Right lobe of liver (tissue), 6 donors: ENCODE measurements at regions not wholly inside any gene's neighbourhood (a gene's known extent, or its start where the extent isn't known, plus 50 kb on each side); places are given as distances from the start of the nearest gene placed in this dataset.

Experiments
- ATAC-seq, 4 donors: fragments of 200-7000 bp; cut with Tn5 transposase; one replicate each; pipeline ENCODE4 v1.9.1; 2020; ENCODE audit warnings: mild to moderate bottlenecking in 4 of 4, moderate library complexity in 4 of 4
- DNase-seq, 3 donors: peaks; one replicate each; pipeline ENCODE4 v3.0.0-alpha.2; 2020
- H3K27ac ChIP-seq, 3 donors: fragments of 200-600 bp; one replicate each; pipeline ENCODE4 v1.8.0; 2022
- H3K27me3 ChIP-seq, 2 donors: fragments of 200-600 bp; one replicate each; pipeline ENCODE4 v1.8.0; 2022
- H3K36me3 ChIP-seq, 4 donors: fragments of 200-600 bp; sonication (generic) in 1 of 4; one replicate each; pipeline versions ENCODE4 v1.5.1 to v1.8.0; 2017 to 2022; ENCODE audit warnings: control low read depth in 1 of 4
- H3K4me1 ChIP-seq, 4 donors: fragments of 200-600 bp; sonication (generic) in 1 of 4; one replicate each; pipeline versions ENCODE4 v1.5.1 to v1.8.0; 2017 to 2022; ENCODE audit warnings: control low read depth in 1 of 4
- H3K4me3 ChIP-seq, 3 donors: fragments of 200-600 bp; one replicate each; pipeline ENCODE4 v1.8.0; 2022
- H3K9me3 ChIP-seq, 4 donors: fragments of 200-600 bp; sonication (generic) in 1 of 4; one replicate each; pipeline versions ENCODE4 v1.5.1 to v1.8.0; 2017 to 2022; ENCODE audit warnings: control low read depth in 1 of 4
- POLR2A ChIP-seq: fragments of 450-650 bp; IDR thresholded peaks from one replicate; pipeline ENCODE4 v1.6.1; 2017; ENCODE audit warnings: antibody characterized with exemption, mild to moderate bottlenecking
- WGBS: methylation state at CpG from one replicate; pipeline ENCODE4 v1.1.6; 2018; ENCODE audit warnings: low coverage, low lambda C conversion rate; ENCODE audit not compliant: insufficient coverage; ENCODE audit errors: missing lambda C conversion rate; 5-methylcytosine and 5-hydroxymethylcytosine counted together
- intact Hi-C, 2 donors: fragments of 100-400 bp; cut with DNase I; formaldehyde crosslinking; loops; one replicate each; pipeline versions ENCODE4 v1.11.2 to v1.14.1; 2022
- TF ChIP-seq, protein P1 (sequence below), 4 donors: fragments of 200-600 bp in 3 of 4; fragments of 450-650 bp in 1 of 4; IDR thresholded peaks; one replicate each; pipeline versions ENCODE4 v1.5.1 to v1.8.0; 2016 to 2022; ENCODE audit warnings: antibody characterized with exemption in 4 of 4, mild to moderate bottlenecking in 2 of 4
- donor health status: DM: no; HTN: yes; CAD: no.
- donor health status: DM: no; HTN: no; CAD: no.
- donor health status: DM: no; HTN: no; CAD: no.
- donor health status: DM: no; HTN: yes; CAD: no.
- donor health status: DM: no; HTN: yes; CAD: no.

DNA sequence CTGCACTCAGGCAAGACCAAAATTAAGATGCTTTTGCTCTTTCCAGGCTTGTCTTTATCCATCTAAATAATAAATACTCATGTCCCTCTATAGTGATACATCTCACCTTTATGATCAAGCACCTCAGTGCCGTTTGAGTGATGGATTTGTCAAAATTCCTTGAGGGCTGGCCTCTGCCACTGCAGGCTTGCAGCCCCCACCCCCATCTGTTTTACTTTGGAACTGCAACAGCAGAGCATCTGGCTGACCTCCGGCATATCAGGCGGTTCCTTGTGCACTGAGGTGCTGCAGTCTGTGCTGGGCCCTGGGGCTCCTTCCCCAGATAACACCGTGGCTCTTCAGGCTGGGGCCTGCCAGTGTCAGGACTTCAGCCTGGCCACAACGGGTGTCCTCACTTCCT is 386.9 kb downstream of the CDH26 start:
- no peak for DNase-seq
- TF ChIP-seq POLR2A: no peak
- TF ChIP-seq, protein P1, sequence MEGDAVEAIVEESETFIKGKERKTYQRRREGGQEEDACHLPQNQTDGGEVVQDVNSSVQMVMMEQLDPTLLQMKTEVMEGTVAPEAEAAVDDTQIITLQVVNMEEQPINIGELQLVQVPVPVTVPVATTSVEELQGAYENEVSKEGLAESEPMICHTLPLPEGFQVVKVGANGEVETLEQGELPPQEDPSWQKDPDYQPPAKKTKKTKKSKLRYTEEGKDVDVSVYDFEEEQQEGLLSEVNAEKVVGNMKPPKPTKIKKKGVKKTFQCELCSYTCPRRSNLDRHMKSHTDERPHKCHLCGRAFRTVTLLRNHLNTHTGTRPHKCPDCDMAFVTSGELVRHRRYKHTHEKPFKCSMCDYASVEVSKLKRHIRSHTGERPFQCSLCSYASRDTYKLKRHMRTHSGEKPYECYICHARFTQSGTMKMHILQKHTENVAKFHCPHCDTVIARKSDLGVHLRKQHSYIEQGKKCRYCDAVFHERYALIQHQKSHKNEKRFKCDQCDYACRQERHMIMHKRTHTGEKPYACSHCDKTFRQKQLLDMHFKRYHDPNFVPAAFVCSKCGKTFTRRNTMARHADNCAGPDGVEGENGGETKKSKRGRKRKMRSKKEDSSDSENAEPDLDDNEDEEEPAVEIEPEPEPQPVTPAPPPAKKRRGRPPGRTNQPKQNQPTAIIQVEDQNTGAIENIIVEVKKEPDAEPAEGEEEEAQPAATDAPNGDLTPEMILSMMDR (IDR thresholded peaks at IDR 0.05): no peak
- H3K4me1 ChIP-seq: no peaks in the 10 kb centered on the region
- intact Hi-C loops: no loop called here
- H3K4me3 ChIP-seq: no peak overlapping the region
- H3K36me3 ChIP-seq: no peaks in the 10 kb centered on the region
- no peaks in the 10 kb centered on the region for H3K9me3 ChIP-seq
- 53% methylated on average over 2 of the region's 5 CpGs for WGBS
- no peak overlapping the region for H3K27ac ChIP-seq
- ATAC-seq: no peak
- no peaks in the 10 kb centered on the region for H3K27me3 ChIP-seq

DNA sequence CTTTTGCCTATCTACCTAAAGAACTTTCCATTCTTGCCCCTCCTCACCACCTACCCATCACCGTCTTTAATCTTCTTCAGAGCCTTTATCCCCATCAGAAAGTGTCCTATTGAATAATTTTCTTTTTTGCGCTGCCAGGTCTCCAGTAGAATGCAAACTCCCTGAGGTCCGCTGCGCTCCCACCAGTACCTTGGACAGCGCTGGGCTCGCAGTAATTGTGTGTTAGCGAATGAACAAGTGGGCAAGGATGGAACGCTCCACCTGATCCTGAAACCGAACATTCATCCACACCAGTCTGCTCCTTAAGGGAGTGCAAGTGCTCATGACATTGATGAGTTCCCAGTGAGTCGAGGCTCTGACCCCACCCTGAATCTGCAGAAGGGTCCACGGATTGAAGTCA is 391.2 kb downstream of the CDH26 start:
- Histone ChIP-seq H3K4me1 (no peaks in the 10 kb centered on the region), H3K27me3 (no peaks in the 10 kb centered on the region), H3K9me3 (no peaks in the 10 kb centered on the region), H3K36me3 (no peaks in the 10 kb centered on the region), H3K27ac (no peak overlapping the region), H3K4me3 (no peak overlapping the region)
- ATAC-seq: no peak
- intact Hi-C loops: no loop called here
- no peak for DNase-seq
- TF ChIP-seq, protein P1 (IDR thresholded peaks at IDR 0.05): no peak
- TF ChIP-seq POLR2A: no peak
- WGBS: 78% methylated on average over 11 of the region's 11 CpGs

DNA sequence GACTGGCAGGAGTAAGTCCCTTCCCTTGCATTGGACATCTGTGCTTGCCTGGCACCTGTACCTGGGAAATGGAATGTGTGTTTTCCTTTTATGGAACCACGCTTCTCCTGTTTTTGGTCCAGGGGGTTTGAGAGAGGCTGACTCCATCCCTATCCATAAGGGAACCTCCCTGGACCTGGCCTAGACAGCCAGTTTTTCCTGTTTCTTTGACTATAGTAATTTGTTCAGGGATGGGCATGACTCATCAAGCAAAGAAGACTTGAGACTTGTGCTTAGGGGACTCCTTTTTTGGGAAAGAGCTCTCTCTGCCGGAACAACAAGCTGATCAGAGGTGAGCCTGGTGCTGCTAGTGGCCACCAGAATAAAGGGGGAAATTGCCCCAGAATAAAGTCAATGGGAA is 393.8 kb downstream of the CDH26 start:
- Histone ChIP-seq H3K36me3 (no peaks in the 10 kb centered on the region), H3K27me3 (no peaks in the 10 kb centered on the region), H3K4me1 (no peaks in the 10 kb centered on the region), H3K9me3 (no peaks in the 10 kb centered on the region), H3K27ac (no peak overlapping the region), H3K4me3 (no peak overlapping the region)
- no peak for ATAC-seq
- DNase-seq: no peak
- TF ChIP-seq POLR2A: no peak
- TF ChIP-seq, protein P1 (IDR thresholded peaks at IDR 0.05): no peak
- 92% methylated on average over 2 of the region's 2 CpGs for WGBS
- intact Hi-C loops: no loop called here

DNA sequence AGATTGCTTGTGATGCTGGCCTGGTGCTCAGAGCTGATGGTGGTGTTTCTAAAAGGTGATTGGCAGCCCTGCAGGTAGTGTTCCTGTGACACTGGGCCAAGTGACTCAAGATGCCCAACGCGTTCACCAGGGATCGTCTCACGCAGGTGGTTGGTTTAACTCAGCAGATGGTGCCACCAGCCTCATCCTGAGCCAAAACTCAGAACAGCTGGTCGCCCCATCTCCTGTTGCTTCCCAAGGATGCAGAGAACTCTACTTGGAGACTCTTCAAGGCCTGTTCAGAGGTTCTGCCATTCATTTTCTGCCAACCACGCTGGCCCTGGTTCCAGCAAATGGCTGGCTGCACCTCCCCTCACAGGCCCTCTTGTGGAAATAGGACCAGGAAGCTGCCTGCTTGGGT is 394.4 kb downstream of the CDH26 start:
- Histone ChIP-seq H3K4me3 (no peak overlapping the region), H3K4me1 (no peaks in the 10 kb centered on the region), H3K27ac (no peak overlapping the region), H3K27me3 (no peaks in the 10 kb centered on the region), H3K36me3 (no peaks in the 10 kb centered on the region), H3K9me3 (no peaks in the 10 kb centered on the region)
- DNase-seq (no peak), ATAC-seq (no peak)
- intact Hi-C loops: no loop called here
- TF ChIP-seq, protein P1 (IDR thresholded peaks at IDR 0.05): no peak
- no peak for TF ChIP-seq POLR2A
- WGBS: 57% methylated on average over 1 of the region's 6 CpGs

DNA sequence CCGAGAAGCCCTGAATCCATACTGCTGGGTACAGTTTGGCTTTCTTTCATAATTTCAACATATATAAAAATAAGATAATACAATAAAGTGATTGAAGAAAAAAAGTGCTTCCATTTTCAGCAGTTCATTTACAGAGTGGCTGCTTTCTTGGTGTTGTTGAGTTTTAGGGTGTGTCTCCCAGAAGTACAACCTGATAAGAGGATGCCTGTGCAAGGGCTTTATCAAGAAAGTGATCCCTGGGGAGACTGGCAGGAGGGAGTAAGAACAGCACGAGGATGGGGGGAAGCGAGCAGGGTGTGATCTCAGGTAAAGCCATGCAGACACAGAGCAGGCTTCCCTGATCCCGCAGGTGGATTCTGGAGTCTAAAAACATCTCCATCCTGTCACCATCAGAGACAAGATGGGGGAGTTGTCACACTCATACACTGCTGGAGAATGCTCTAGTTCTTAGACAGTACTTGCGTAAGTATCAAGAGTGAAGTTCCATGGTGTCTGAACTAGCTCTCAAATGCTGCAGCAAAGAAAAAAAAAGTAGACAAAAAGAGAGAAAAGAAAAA is 395.9 kb downstream of the CDH26 start:
- Histone ChIP-seq H3K27me3 (no peaks in the 10 kb centered on the region), H3K4me1 (no peaks in the 10 kb centered on the region), H3K4me3 (no peak overlapping the region), H3K36me3 (no peaks in the 10 kb centered on the region), H3K27ac (no peak overlapping the region), H3K9me3 (no peaks in the 10 kb centered on the region)
- ATAC-seq: no peak
- DNase-seq: no peak
- intact Hi-C loops: no loop called here
- 56% methylated on average over 5 of the region's 5 CpGs for WGBS
- TF ChIP-seq, protein P1 (IDR thresholded peaks at IDR 0.05): no peak
- no peak for TF ChIP-seq POLR2A
